ENCODE measurements at regions not wholly inside any gene's neighbourhood (a gene's known extent, or its start where the extent isn't known, plus 50 kb on each side); places are given as distances from the start of the nearest gene placed in this dataset.

GRCh38 chr3:124298301-124298700 is 306.4 kb upstream of the ROPN1 start (continued):
- TF ChIP-seq KDM4A (IDR thresholded peaks at IDR 0.05; ENCODE audit: low read depth, low read length, severe bottlenecking) (no peak), SUZ12 (IDR thresholded peaks at IDR 0.05; ENCODE audit: low read length) (no peak)
